ENCODE measurements at regions not wholly inside any gene's neighbourhood (a gene's known extent, or its start where the extent isn't known, plus 50 kb on each side); places are given as distances from the start of the nearest gene placed in this dataset.

GRCh38 chr1:37242501-37242900, 208.2 kb upstream of the GRIK3 start:
- no peak for TF ChIP-seq EZH2 (IDR thresholded peaks at IDR 0.05)
- no peak for TF ChIP-seq POLR2A (IDR thresholded peaks at IDR 0.05; ENCODE audit: borderline replicate concordance, extremely low read depth, insufficient read depth, insufficient read length)
- TF ChIP-seq, protein P1, sequence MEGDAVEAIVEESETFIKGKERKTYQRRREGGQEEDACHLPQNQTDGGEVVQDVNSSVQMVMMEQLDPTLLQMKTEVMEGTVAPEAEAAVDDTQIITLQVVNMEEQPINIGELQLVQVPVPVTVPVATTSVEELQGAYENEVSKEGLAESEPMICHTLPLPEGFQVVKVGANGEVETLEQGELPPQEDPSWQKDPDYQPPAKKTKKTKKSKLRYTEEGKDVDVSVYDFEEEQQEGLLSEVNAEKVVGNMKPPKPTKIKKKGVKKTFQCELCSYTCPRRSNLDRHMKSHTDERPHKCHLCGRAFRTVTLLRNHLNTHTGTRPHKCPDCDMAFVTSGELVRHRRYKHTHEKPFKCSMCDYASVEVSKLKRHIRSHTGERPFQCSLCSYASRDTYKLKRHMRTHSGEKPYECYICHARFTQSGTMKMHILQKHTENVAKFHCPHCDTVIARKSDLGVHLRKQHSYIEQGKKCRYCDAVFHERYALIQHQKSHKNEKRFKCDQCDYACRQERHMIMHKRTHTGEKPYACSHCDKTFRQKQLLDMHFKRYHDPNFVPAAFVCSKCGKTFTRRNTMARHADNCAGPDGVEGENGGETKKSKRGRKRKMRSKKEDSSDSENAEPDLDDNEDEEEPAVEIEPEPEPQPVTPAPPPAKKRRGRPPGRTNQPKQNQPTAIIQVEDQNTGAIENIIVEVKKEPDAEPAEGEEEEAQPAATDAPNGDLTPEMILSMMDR (IDR thresholded peaks at IDR 0.05 in 2 of 3, conservative IDR thresholded peaks at IDR 0.05 in 1 of 3; ENCODE audit: borderline replicate concordance in 1 of 3, insufficient read depth in 1 of 3, low read depth in 2 of 3, low read length in 2 of 3): no peak
- no peak for TF ChIP-seq YY1 (IDR thresholded peaks at IDR 0.05; ENCODE audit: extremely low read depth, insufficient replicate concordance, low read depth, low read length)
- TF ChIP-seq EZH2phosphoT487 (IDR thresholded peaks at IDR 0.05; ENCODE audit: borderline replicate concordance): no peak
- TF ChIP-seq, protein P2, sequence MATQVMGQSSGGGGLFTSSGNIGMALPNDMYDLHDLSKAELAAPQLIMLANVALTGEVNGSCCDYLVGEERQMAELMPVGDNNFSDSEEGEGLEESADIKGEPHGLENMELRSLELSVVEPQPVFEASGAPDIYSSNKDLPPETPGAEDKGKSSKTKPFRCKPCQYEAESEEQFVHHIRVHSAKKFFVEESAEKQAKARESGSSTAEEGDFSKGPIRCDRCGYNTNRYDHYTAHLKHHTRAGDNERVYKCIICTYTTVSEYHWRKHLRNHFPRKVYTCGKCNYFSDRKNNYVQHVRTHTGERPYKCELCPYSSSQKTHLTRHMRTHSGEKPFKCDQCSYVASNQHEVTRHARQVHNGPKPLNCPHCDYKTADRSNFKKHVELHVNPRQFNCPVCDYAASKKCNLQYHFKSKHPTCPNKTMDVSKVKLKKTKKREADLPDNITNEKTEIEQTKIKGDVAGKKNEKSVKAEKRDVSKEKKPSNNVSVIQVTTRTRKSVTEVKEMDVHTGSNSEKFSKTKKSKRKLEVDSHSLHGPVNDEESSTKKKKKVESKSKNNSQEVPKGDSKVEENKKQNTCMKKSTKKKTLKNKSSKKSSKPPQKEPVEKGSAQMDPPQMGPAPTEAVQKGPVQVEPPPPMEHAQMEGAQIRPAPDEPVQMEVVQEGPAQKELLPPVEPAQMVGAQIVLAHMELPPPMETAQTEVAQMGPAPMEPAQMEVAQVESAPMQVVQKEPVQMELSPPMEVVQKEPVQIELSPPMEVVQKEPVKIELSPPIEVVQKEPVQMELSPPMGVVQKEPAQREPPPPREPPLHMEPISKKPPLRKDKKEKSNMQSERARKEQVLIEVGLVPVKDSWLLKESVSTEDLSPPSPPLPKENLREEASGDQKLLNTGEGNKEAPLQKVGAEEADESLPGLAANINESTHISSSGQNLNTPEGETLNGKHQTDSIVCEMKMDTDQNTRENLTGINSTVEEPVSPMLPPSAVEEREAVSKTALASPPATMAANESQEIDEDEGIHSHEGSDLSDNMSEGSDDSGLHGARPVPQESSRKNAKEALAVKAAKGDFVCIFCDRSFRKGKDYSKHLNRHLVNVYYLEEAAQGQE (IDR thresholded peaks at IDR 0.05; ENCODE audit: low read depth): no peak
- no peak for TF ChIP-seq SIN3A (IDR thresholded peaks at IDR 0.05; ENCODE audit: low read depth)

Measured in HCT116 (cell line).